ENCODE measurements at regions not wholly inside any gene's neighbourhood (a gene's known extent, or its start where the extent isn't known, plus 50 kb on each side); places are given as distances from the start of the nearest gene placed in this dataset.

DNA sequence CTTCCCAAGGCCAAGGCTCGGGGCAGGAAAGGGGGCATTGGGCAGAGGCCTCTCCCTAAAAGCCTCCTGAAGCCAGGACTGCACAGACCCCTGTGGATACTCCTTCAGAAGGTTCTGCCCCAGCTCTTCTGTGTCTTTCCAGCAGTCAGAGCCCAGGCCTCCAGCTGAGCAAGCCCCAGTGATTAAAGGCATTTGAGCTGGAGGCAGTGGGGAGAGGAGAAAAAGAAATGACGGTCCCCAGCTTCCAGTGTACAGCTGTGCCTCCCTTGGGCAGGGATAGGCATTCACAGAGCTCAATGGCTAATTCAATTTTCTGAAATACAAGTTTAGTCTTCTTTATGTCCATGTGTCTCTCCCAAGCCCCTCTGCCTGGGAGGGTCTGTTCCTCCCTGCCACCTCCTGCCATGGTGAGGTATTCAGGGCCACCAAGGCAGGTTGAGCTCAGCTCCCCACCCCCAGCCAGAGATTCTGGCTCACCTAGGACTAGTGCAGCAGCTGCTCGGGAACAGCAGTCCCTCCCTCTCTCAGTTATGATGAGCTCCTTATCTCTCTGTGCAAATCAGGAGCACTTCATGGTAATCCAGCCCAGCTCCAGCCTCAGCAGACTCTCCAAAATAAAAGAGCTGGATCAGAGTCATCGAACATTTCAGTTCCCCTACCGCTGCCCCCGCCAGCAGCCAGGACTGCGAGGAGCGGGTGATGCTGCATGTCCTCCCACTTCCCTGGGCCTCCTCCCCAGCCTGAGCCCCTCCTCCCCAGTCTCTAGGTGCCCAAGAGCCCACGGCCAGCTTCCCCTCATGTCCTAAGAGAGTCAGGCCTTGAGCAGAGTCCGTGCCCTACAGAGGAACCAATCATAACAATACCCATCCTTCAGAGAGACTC lies 208.4 kb upstream of the ZC3H12A start:
- no peak for FAIRE-seq
- dilution Hi-C loops (cut with MboI; ENCODE audit: extremely low pct_ligation_motif_present, low sequenced_read_pairs), result no loop called here

More for the DNA sequence above, 208.4 kb upstream of the ZC3H12A start:
- Histone ChIP-seq H3K4me3 (replicated peaks in 1 of 3; ENCODE audit: insufficient read depth in 1 of 3, low read depth in 1 of 3, low read length in 3 of 3) (no peak overlapping the region), H3K4me2 (ENCODE audit: insufficient read depth, low read length) (no peak overlapping the region), H3K9me1 (replicated peaks; ENCODE audit: control insufficient read depth, extremely low read depth, insufficient read depth, low read length) (no peaks in the 10 kb centered on the region), H3K4me1 (ENCODE audit: control insufficient read depth, extremely low read depth, insufficient read depth, low read length) (no peaks in the 10 kb centered on the region), H3K9me3 (replicated peaks; ENCODE audit: control insufficient read depth, insufficient read depth, low read length) (no peaks in the 10 kb centered on the region), H3K79me2 (ENCODE audit: control insufficient read depth, insufficient read depth, low read length) (no peaks in the 10 kb centered on the region), H2AFZ (ENCODE audit: low read depth, low read length) (no peak overlapping the region), H3K27ac (ENCODE audit: insufficient read depth, low read depth, low read length) (no peak overlapping the region), H4K20me1 (replicated peaks; ENCODE audit: control insufficient read depth, extremely low read depth, insufficient read depth, low read length) (no peaks in the 10 kb centered on the region), H3K36me3 (ENCODE audit: control insufficient read depth in 2 of 2, extremely low read depth in 1 of 2, insufficient read depth in 2 of 2, low read length in 2 of 2) (no peaks in the 10 kb centered on the region), H3K27me3 (ENCODE audit: control insufficient read depth in 2 of 2, insufficient read depth in 2 of 2, low read length in 2 of 2) (no peaks in the 10 kb centered on the region), H3K9ac (replicated peaks; ENCODE audit: extremely low read depth, insufficient read depth, low read length) (no peak overlapping the region)
- TF ChIP-seq POLR2AphosphoS5 (IDR thresholded peaks at IDR 0.05; ENCODE audit: insufficient read depth, low read depth, low read length) (no peak), EZH2 (IDR thresholded peaks at IDR 0.05; ENCODE audit: borderline replicate concordance, low read depth, low read length, severe bottlenecking) (no peak), FOS (IDR thresholded peaks at IDR 0.05; ENCODE audit: borderline replicate concordance, insufficient read depth, low read length) (no peak), POLR2A (IDR thresholded peaks at IDR 0.05; ENCODE audit: low read depth, low read length) (no peak), JUN (IDR thresholded peaks at IDR 0.05; ENCODE audit: borderline replicate concordance, insufficient read depth, insufficient read length, low read depth) (no peak), MYC (IDR thresholded peaks at IDR 0.05; ENCODE audit: low read depth, low read length) (no peak), GATA2 (IDR thresholded peaks at IDR 0.05; ENCODE audit: insufficient read depth, insufficient read length, low read depth, low read length) (no peak)
- TF ChIP-seq, protein P1, sequence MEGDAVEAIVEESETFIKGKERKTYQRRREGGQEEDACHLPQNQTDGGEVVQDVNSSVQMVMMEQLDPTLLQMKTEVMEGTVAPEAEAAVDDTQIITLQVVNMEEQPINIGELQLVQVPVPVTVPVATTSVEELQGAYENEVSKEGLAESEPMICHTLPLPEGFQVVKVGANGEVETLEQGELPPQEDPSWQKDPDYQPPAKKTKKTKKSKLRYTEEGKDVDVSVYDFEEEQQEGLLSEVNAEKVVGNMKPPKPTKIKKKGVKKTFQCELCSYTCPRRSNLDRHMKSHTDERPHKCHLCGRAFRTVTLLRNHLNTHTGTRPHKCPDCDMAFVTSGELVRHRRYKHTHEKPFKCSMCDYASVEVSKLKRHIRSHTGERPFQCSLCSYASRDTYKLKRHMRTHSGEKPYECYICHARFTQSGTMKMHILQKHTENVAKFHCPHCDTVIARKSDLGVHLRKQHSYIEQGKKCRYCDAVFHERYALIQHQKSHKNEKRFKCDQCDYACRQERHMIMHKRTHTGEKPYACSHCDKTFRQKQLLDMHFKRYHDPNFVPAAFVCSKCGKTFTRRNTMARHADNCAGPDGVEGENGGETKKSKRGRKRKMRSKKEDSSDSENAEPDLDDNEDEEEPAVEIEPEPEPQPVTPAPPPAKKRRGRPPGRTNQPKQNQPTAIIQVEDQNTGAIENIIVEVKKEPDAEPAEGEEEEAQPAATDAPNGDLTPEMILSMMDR (IDR thresholded peaks at IDR 0.05; ENCODE audit: extremely low read depth in 1 of 2, insufficient read depth in 1 of 2, low read depth in 1 of 2, low read length in 2 of 2), result no peak
- TF ChIP-seq, protein P2, sequence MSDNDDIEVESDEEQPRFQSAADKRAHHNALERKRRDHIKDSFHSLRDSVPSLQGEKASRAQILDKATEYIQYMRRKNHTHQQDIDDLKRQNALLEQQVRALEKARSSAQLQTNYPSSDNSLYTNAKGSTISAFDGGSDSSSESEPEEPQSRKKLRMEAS (IDR thresholded peaks at IDR 0.05; ENCODE audit: insufficient read depth, insufficient read length), result no peak
- DNase-seq (ENCODE audit: low read depth, low spot score), result no peak
- ChIA-PET CTCF (interaction anchor here (0.9 kb wide), 1 partner anchor 11 kb away, joined by 3 read pairs; no protein-coding TSS in a partner anchor), POLR2A (no interaction called here)
- intact Hi-C loops (cut with micrococcal nuclease), result no loop called here
- no TSS peak for BruUV-seq (replicated peaks)

Data from endothelial cell of umbilical vein (primary cell).